HepG2 (cell line): ENCODE measurements at regions not wholly inside any gene's neighbourhood (a gene's known extent, or its start where the extent isn't known, plus 50 kb on each side); places are given as distances from the start of the nearest gene placed in this dataset.

ENCODE experiments used
- ATAC-seq: fragments of 200-7000 bp; cut with Tn5 transposase; 3 replicates; pipeline ENCODE4 v1.9.1; 2020; ENCODE audit warnings: mild to moderate bottlenecking, moderate library complexity
- BruUV-seq: library from RNA; stranded (reverse); fragments of 400-500 nt; replicated peaks from 2 replicates; lab custom pipeline; 2021; lab: Mats Ljungman, UMichigan
- CTCF ChIA-PET: fragments of 300-600 bp; formaldehyde crosslinking; extraction: SDS; loops from one replicate; lab custom pipeline; 2021; ENCODE audit warnings: low total read pairs, inconsistent platforms, low intra/inter-chr PET ratio; lab: Yijun Ruan, JAX
- POLR2A ChIA-PET: fragments of 350-600 bp; sonication (Branson Sonifier 250); formaldehyde crosslinking; loops from one replicate; lab custom pipeline; 2020; ENCODE audit warnings: antibody characterized with exemption, inconsistent platforms; lab: Yijun Ruan, JAX
- DNase-seq: peaks from one replicate; pipeline ENCODE4 v3.0.0-alpha.2; 2015; ENCODE audit warnings: low spot score
- FAIRE-seq: peaks from 3 replicates; lab custom pipeline; 2011; peaks lifted over from hg19 to GRCh38; lab: Jason Lieb, UNC
- H2AFZ ChIP-seq: one replicate; pipeline ENCODE4 v1.6.1; 2011; ENCODE audit warnings: low read length, inconsistent platforms
- H3K27ac ChIP-seq: fragments of 300-600 bp; 3 replicates; pipeline ENCODE4 v1.8.0; 2011; ENCODE audit warnings: mixed run types, mild to moderate bottlenecking, mixed read lengths, low read length, inconsistent platforms; ENCODE audit not compliant: insufficient read depth; ENCODE audit errors: extremely low read length
- H3K27me3 ChIP-seq, 2 experiments: fragments of 200-600 bp in 1 of 2; 2 replicates in 1 of 2; 3 replicates in 1 of 2; pipeline versions ENCODE4 v1.6.0 to v1.8.0; 2011; ENCODE audit warnings: low read length in 2 of 2, mild to moderate bottlenecking in 2 of 2, moderate library complexity in 2 of 2, inconsistent platforms in 1 of 2; ENCODE audit not compliant: insufficient read depth in 2 of 2, control insufficient read depth in 1 of 2
- H3K36me3 ChIP-seq, 2 experiments: fragments of 200-600 bp in 1 of 2; replicated peaks in 1 of 2; 2 replicates in 1 of 2; 3 replicates in 1 of 2; pipeline versions ENCODE4 v1.5.1 to v1.8.0; 2011; ENCODE audit warnings: low read length in 2 of 2, inconsistent platforms in 1 of 2; ENCODE audit not compliant: insufficient read depth in 2 of 2, control insufficient read depth in 1 of 2
- H3K4me1 ChIP-seq: 2 replicates; pipeline ENCODE4 v1.5.1; 2012; ENCODE audit warnings: low read length, inconsistent platforms; ENCODE audit not compliant: insufficient read depth
- H3K4me2 ChIP-seq: 2 replicates; pipeline ENCODE4 v1.6.0; 2011; ENCODE audit warnings: low read depth, low read length, inconsistent platforms
- H3K4me3 ChIP-seq, 3 experiments: fragments of 200-600 bp in 1 of 3; sonication (generic), shearing (Covaris generic) in 1 of 3; replicated peaks in 1 of 3; 2 replicates each; pipeline ENCODE4 v1.5.1; 2011 to 2016; ENCODE audit warnings: low read length in 3 of 3, inconsistent platforms in 2 of 3, low read depth in 2 of 3, mild to moderate bottlenecking in 2 of 3, control low read depth in 1 of 3, mixed read lengths in 1 of 3; ENCODE audit not compliant: insufficient read depth in 1 of 3
- H3K79me2 ChIP-seq: one replicate; pipeline ENCODE4 v1.6.1; 2011; ENCODE audit warnings: low read length, inconsistent platforms; ENCODE audit not compliant: insufficient read depth
- H3K9ac ChIP-seq: 2 replicates; pipeline ENCODE4 v1.6.0; 2011; ENCODE audit warnings: mild to moderate bottlenecking, low read depth, low read length, inconsistent platforms; ENCODE audit not compliant: insufficient read depth
- H3K9me3 ChIP-seq: 2 replicates; pipeline ENCODE4 v1.5.1; 2012; ENCODE audit warnings: mild to moderate bottlenecking, low read length
- H4K20me1 ChIP-seq: 2 replicates; pipeline ENCODE4 v1.6.0; 2011; ENCODE audit warnings: inconsistent platforms, mild to moderate bottlenecking, low read length, moderate library complexity; ENCODE audit not compliant: insufficient read depth
- CREB1 ChIP-seq, 2 experiments: fragments of 450-650 bp in 1 of 2; IDR thresholded peaks; 2 replicates each; pipeline ENCODE4 v1.6.1; 2016 to 2017; ENCODE audit warnings: control low read depth in 1 of 2, mild to moderate bottlenecking in 1 of 2, missing compliant biosample characterization in 1 of 2, missing genetic modification characterization in 1 of 2
- FUBP1 ChIP-seq: sonication (generic); formaldehyde crosslinking; IDR thresholded peaks from 2 replicates; pipeline ENCODE4 v1.5.1; 2020; ENCODE audit warnings: missing genetic modification reagents, mild to moderate bottlenecking, borderline replicate concordance
- GTF2F1 ChIP-seq: fragments of 150-350 bp; IDR thresholded peaks from 2 replicates; pipeline ENCODE4 v1.6.1; 2014; ENCODE audit warnings: low read length
- IRF2 ChIP-seq: IDR thresholded peaks from 2 replicates; pipeline ENCODE4 v1.6.1; 2018; ENCODE audit warnings: missing genetic modification reagents, missing compliant biosample characterization
- KDM1A ChIP-seq: IDR thresholded peaks from 2 replicates; pipeline ENCODE4 v1.6.1; 2016; ENCODE audit warnings: missing compliant biosample characterization
- MED13 ChIP-seq: sonication (generic); formaldehyde crosslinking; IDR thresholded peaks from 2 replicates; pipeline ENCODE4 v1.5.0; 2020; ENCODE audit warnings: missing genetic modification reagents
- NCOA2 ChIP-seq: sonication (generic); formaldehyde crosslinking; IDR thresholded peaks from 2 replicates; pipeline ENCODE4 v1.8.0; 2022; ENCODE audit warnings: inconsistent platforms
- POLR2A ChIP-seq, 2 experiments: IDR thresholded peaks; 2 replicates each; pipeline ENCODE4 v1.6.1; 2011; ENCODE audit warnings: low read depth in 2 of 2, low read length in 2 of 2, mild to moderate bottlenecking in 1 of 2, moderate library complexity in 1 of 2; ENCODE audit not compliant: insufficient read depth in 1 of 2
- ZFP36 ChIP-seq: fragments of 150-350 bp; IDR thresholded peaks from 2 replicates; pipeline ENCODE4 v1.6.1; 2018; ENCODE audit warnings: borderline replicate concordance, low read length, low read depth; ENCODE audit not compliant: partially characterized antibody
- ZNF598 ChIP-seq: sonication (generic); formaldehyde crosslinking; IDR thresholded peaks from 2 replicates; pipeline ENCODE4 v1.5.1; 2020; ENCODE audit warnings: mild to moderate bottlenecking, missing genetic modification reagents, borderline replicate concordance
- ZNF619 ChIP-seq: sonication (generic); formaldehyde crosslinking; IDR thresholded peaks from 2 replicates; pipeline ENCODE4 v1.4.0; 2020; ENCODE audit warnings: mild to moderate bottlenecking, missing genetic modification reagents
- WGBS: methylation state at CpG from one replicate; pipeline ENCODE4 v1.1.6; 2017; ENCODE audit warnings: low lambda C conversion rate; 5-methylcytosine and 5-hydroxymethylcytosine counted together
- in situ Hi-C: cut with HindIII; loops from 2 replicates; pipeline ENCODE4 v1.10.0; 2017; ENCODE audit warnings: low pct_unique_long_range_greater_than_20kb; ENCODE audit not compliant: extremely low pct_ligation_motif_present
- intact Hi-C: fragments of 100-400 bp; cut with micrococcal nuclease; formaldehyde crosslinking; loops from one replicate; pipeline ENCODE4 v1.10.0; 2022; ENCODE audit not compliant: unreplicated experiment
- TF ChIP-seq, protein P1 (sequence below): sonication (generic); formaldehyde crosslinking; IDR thresholded peaks from 2 replicates; pipeline ENCODE4 v1.9.0; 2022; ENCODE audit warnings: low read depth, missing genetic modification reagents

DNA sequence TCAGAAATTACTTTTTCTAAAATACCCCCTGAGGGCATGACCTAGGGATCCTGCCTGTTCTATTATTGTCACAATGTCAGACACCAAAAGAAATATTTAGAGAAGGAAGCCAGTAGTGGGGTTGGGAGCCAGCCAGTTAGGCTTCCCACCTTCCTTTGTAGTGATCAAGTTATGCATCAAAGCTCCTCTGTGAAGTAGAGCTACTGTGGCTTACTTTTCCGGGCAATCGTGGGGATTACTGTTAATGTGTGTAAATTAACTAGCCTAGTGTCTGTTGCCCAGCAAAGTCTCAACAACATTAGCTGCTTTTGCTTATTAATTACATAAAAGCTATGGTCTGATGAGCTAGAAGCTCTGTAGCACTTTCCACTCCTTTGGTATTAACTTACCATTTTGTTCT lies 109.0 kb upstream of the PCAT7 start:
- in situ Hi-C loops (no loop called here), intact Hi-C loops (no loop called here)
- no peak for FAIRE-seq
- TF ChIP-seq ZNF619 (CRISPR knock-in tag) (no peak), GTF2F1 (no peak), FUBP1 (CRISPR knock-in tag) (no peak), POLR2A (IDR thresholded peaks at IDR 0.05; ENCODE audit: insufficient read depth in 1 of 2, low read depth in 2 of 2, low read length in 2 of 2) (no peak), ZNF598 (no peak), NCOA2 (CRISPR knock-in tag) (no peak), CREB1 (IDR thresholded peaks at IDR 0.05) (no peak), CREB1 (CRISPR knock-in tag; IDR thresholded peaks at IDR 0.05) (no peak), ZFP36 (no peak), KDM1A (CRISPR knock-in tag) (no peak), MED13 (CRISPR knock-in tag) (no peak), IRF2 (CRISPR knock-in tag) (no peak)
- TF ChIP-seq, protein P1, sequence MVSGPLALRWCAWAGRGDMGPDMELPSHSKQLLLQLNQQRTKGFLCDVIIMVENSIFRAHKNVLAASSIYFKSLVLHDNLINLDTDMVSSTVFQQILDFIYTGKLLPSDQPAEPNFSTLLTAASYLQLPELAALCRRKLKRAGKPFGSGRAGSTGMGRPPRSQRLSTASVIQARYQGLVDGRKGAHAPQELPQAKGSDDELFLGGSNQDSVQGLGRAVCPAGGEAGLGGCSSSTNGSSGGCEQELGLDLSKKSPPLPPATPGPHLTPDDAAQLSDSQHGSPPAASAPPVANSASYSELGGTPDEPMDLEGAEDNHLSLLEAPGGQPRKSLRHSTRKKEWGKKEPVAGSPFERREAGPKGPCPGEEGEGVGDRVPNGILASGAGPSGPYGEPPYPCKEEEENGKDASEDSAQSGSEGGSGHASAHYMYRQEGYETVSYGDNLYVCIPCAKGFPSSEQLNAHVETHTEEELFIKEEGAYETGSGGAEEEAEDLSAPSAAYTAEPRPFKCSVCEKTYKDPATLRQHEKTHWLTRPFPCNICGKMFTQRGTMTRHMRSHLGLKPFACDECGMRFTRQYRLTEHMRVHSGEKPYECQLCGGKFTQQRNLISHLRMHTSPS (CRISPR knock-in tag): no peak
- Histone ChIP-seq H3K27ac (no peak overlapping the region), H3K4me3 (no peak overlapping the region), H3K79me2 (no peaks in the 10 kb centered on the region), H3K36me3 (peaks cover 4 to 20% of the 10 kb centered on the region in 2 experiments; a peak in 4 of 5 replicates), H3K4me1 (no peaks in the 10 kb centered on the region), H3K27me3 (no peaks in the 10 kb centered on the region), H3K4me2 (no peak overlapping the region), H3K9me3 (no peaks in the 10 kb centered on the region), H3K9ac (no peak overlapping the region), H2AFZ (no peak overlapping the region), H4K20me1 (no peaks in the 10 kb centered on the region)
- no peak for DNase-seq
- BruUV-seq: no TSS peak
- POLR2A ChIA-PET: no interaction called here
- CTCF ChIA-PET: no interaction called here
- ATAC-seq: no peak
- WGBS: 90% methylated on average over 2 of the region's 2 CpGs
